Naive B cell (primary cell): ENCODE measurements at regions not wholly inside any gene's neighbourhood (a gene's known extent, or its start where the extent isn't known, plus 50 kb on each side); places are given as distances from the start of the nearest gene placed in this dataset.

Source experiments
- ATAC-seq, 2 donors: fragments of 150-1000 bp; cut with Tn5 transposase; 2 replicates each; pipeline ENCODE4 v1.10.0; 2021; ENCODE audit warnings: low read depth in 2 of 2, mild to moderate bottlenecking in 2 of 2, moderate library complexity in 2 of 2
- DNase-seq: peaks from one replicate; pipeline ENCODE4 v3.0.0; 2022
- H3K27ac Mint-ChIP-seq, 6 donors: one replicate each; pipeline ENCODE4 v1.8.0; 2020 to 2022; ENCODE audit warnings: mild to moderate bottlenecking in 6 of 6, mixed read lengths in 6 of 6, moderate library complexity in 5 of 6, inconsistent platforms in 2 of 6
- H3K27me3 Mint-ChIP-seq, 3 donors: one replicate each; pipeline ENCODE4 v1.8.0; 2021 to 2022; ENCODE audit warnings: mixed read lengths in 3 of 3, mild to moderate bottlenecking in 1 of 3
- H3K36me3 Mint-ChIP-seq, 2 donors: one replicate each; pipeline ENCODE4 v1.8.0; 2020 to 2022; ENCODE audit warnings: mixed read lengths in 2 of 2, inconsistent platforms in 1 of 2, mild to moderate bottlenecking in 1 of 2
- H3K4me1 Mint-ChIP-seq, 3 donors: one replicate each; pipeline ENCODE4 v1.8.0; 2020 to 2022; ENCODE audit warnings: mixed read lengths in 3 of 3, inconsistent platforms in 1 of 3, mild to moderate bottlenecking in 1 of 3, moderate library complexity in 1 of 3
- H3K4me3 Mint-ChIP-seq, 8 donors: one replicate each; pipeline ENCODE4 v1.8.0; 2020 to 2022; ENCODE audit warnings: mild to moderate bottlenecking in 8 of 8, mixed read lengths in 8 of 8, moderate library complexity in 8 of 8, inconsistent platforms in 2 of 8
- H3K9me3 Mint-ChIP-seq, 7 donors: one replicate each; pipeline ENCODE4 v1.8.0; 2020 to 2022; ENCODE audit warnings: mixed read lengths in 7 of 7, mild to moderate bottlenecking in 5 of 7, inconsistent platforms in 2 of 7, moderate library complexity in 1 of 7

DNA sequence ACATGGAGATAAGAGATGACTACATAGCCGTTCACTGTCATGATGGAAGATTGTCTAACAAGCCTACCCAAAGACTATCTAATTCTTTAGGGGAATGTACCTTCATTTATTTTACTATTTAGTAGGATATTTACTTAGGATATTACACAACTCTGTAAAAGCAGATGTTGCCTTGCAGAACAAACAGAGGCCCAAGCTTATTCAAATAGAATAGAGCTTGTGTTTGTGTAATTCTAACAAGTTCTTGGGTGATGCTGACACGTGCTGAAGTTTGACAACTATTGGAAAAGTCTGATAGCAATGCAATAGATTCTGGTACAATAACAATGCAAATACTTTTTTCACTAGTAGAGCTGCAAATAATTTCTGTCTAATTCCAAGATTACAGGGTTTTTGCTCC is 447.6 kb downstream of the TOX3 start:
- Mint-ChIP-seq H3K27ac (no peak overlapping the region), H3K36me3 (no peaks in the 10 kb centered on the region), H3K4me1 (no peaks in the 10 kb centered on the region), H3K27me3 (peaks cover 0 to 3% (median 0%) of the 10 kb centered on the region in 3 donors), H3K9me3 (peaks cover 0 to 9% (median 2%) of the 10 kb centered on the region in 7 donors), H3K4me3 (no peak overlapping the region)
- no peak for DNase-seq
- ATAC-seq: no peak

DNA sequence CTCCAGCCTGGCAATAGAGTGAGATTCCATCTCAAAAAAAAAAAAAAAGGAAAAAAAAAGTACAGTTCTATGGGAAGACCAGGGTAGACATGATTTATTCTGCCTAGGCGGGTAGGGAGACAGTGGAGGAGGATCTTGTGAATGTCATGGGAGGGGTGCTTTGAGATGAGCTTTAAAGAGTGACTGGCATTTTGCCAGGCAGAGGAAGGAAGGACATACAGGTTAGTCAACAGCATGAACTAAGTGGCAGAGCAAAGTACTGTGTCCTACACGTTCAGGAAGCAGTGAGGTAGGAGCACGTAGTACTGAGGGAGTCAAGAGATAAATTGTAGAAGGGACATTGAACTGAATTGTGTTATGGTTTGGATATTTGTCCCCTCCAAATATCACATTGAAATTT is 451.5 kb downstream of the TOX3 start:
- no peak for ATAC-seq

DNA sequence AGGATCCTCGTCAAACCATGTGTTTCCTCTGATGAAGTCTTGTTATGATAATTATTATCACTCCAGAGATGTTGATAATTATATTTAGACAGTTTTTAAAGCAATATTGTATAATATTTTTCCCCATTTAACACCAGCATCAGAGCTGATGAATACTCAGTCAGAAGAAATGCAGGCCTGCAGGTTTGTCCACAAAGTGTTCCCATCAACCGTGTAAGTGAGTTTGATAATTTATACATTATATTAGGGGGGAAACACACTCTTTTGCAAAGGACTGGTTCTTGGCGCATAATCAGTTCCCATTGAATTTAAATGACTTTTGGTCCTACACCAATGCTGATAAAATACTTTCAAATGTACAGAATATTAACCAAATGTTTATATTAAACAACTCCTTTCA is 454.8 kb downstream of the TOX3 start:
- Mint-ChIP-seq H3K27ac (no peak overlapping the region), H3K4me1 (no peaks in the 10 kb centered on the region), H3K27me3 (no peaks in the 10 kb centered on the region), H3K9me3 (peaks cover 0 to 6% (median 0%) of the 10 kb centered on the region in 7 donors), H3K4me3 (no peak overlapping the region), H3K36me3 (no peaks in the 10 kb centered on the region)
- ATAC-seq (no peak), DNase-seq (no peak)

More for the DNA sequence above, 451.5 kb downstream of the TOX3 start:
- H3K27me3 Mint-ChIP-seq: no peaks in the 10 kb centered on the region
- no peak for DNase-seq
- no peaks in the 10 kb centered on the region for H3K4me1 Mint-ChIP-seq
- H3K27ac Mint-ChIP-seq: peak overlapping the region in 1 of 6 donors; percentile 65
- H3K4me3 Mint-ChIP-seq: no peak overlapping the region
- H3K36me3 Mint-ChIP-seq: no peaks in the 10 kb centered on the region
- H3K9me3 Mint-ChIP-seq: peaks cover 0 to 4% (median 0%) of the 10 kb centered on the region in 7 donors

DNA sequence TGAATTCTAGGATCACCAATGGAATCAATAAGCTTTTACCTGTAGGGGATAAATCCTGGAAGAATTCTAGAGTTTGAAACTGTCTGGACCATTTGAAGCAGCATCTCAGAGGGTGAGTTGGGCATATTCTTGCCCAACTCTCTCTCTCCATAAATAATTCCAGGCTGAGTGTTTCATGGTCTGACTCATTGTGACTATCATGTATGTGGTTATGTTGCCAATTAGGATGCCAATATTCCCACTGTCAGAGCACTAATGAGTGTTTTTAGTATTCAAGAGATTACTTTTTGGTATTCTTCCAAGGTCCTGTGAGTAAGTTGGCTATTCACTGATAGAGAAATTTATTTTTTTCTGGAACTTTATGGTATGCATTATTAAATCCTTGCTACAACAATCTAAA is 456.9 kb downstream of the TOX3 start:
- no peak for ATAC-seq
- Mint-ChIP-seq H3K27me3 (no peaks in the 10 kb centered on the region), H3K36me3 (no peaks in the 10 kb centered on the region)

DNA sequence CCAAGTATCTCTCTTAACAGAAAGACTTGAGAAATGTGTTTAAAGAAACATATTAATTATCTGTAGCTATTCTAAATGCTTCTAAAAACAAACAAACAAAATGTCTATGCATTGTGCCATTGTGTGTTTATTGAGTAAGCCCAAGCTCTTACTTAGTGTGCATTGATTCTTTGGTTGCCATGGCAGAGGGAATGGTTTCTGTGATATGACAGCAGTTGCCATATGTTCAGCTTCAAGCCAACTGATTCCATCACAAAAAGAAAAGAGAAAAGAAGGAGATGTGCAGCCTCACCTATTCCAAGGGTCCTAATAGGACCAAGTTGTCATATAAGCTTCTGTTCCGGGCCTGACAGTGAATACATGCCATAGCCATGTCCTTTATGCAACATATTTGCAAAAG is 457.5 kb downstream of the TOX3 start:
- Mint-ChIP-seq H3K27me3 (no peaks in the 10 kb centered on the region), H3K36me3 (no peaks in the 10 kb centered on the region), H3K4me1 (no peaks in the 10 kb centered on the region)

More for the DNA sequence above, 456.9 kb downstream of the TOX3 start:
- no peak overlapping the region for H3K27ac Mint-ChIP-seq
- DNase-seq: no peak
- H3K4me1 Mint-ChIP-seq: no peaks in the 10 kb centered on the region
- peaks cover 0 to 6% (median 0%) of the 10 kb centered on the region in 7 donors for H3K9me3 Mint-ChIP-seq
- H3K4me3 Mint-ChIP-seq: no peak overlapping the region

DNA sequence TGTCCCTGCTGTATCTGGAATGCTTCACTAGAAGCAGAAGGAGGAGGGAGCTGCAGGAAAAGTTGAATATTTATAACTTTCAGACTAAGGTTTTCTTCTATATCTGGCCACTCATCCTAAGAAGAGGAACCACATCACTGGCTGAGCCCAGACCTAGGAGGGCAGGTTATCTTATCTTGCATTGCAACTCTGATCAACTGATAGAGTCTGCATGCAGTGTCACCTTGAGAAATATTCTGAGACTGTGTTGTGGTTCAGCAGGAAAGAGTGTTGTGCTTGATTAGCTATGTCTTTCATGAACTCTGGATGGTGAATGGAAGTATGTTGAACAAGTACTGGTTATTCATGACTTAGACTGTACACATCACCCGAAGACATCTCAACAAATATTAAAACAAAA is 460.0 kb downstream of the TOX3 start:
- no peaks in the 10 kb centered on the region for H3K4me1 Mint-ChIP-seq
- DNase-seq (no peak), ATAC-seq (no peak)
- H3K36me3 Mint-ChIP-seq: no peaks in the 10 kb centered on the region
- H3K27ac Mint-ChIP-seq: no peak overlapping the region
- no peaks in the 10 kb centered on the region for H3K27me3 Mint-ChIP-seq
- H3K4me3 Mint-ChIP-seq: no peak overlapping the region
- peaks cover 0 to 6% (median 0%) of the 10 kb centered on the region in 7 donors for H3K9me3 Mint-ChIP-seq

More for the DNA sequence above, 457.5 kb downstream of the TOX3 start:
- DNase-seq (no peak), ATAC-seq (no peak)
- no peak overlapping the region for H3K27ac Mint-ChIP-seq
- peaks cover 0 to 6% (median 2%) of the 10 kb centered on the region in 7 donors for H3K9me3 Mint-ChIP-seq
- no peak overlapping the region for H3K4me3 Mint-ChIP-seq

DNA sequence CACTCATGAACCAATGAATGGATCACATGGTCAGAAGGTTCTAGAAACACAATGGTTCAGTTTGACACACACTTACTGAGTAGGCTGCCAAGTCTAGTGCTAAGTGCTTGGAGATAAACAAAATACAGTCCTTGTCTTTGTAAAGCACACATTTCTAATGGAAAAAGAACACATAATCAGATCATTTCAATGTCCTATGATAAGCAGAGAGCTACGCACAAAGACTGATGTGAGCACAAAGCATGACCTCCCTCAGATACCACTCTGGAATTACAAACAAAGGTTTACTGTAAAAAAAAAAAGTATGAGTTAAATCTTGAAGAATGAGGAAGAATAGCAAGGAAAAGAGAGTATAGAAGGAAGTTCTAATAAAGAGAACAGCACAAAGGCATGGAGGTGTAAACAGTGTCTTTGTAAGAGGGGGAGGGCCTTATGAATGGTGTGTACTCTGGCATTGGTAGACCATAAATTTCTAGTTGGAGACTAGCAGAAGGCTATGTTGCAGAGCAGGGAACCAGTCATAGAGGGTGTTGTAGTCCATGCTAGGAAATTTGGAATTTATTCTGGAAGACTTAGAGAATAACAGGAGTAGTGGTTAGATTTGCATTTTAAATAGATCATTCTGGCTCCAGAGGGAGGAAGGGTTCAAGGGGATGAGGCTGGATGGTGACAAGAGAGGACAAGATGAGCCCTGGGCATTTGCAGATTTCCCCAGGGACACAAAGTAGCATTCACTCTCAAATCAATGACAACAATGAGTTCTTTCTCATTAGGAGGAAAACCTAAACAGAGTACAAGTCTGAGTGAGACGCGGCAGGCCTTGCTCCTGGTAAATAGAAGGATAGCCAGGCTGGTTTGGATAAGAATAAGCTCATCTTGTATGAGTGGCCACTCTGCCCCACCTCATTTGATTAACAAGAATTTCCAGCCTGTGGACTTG is 468.0 kb downstream of the TOX3 start:
- no peak for DNase-seq
- no peaks in the 10 kb centered on the region for H3K36me3 Mint-ChIP-seq
- no peak overlapping the region for H3K27ac Mint-ChIP-seq
- H3K9me3 Mint-ChIP-seq: peaks cover 0 to 4% (median 0%) of the 10 kb centered on the region in 7 donors
- no peak for ATAC-seq
- no peak overlapping the region for H3K4me3 Mint-ChIP-seq
- no peaks in the 10 kb centered on the region for H3K4me1 Mint-ChIP-seq
- no peaks in the 10 kb centered on the region for H3K27me3 Mint-ChIP-seq

DNA sequence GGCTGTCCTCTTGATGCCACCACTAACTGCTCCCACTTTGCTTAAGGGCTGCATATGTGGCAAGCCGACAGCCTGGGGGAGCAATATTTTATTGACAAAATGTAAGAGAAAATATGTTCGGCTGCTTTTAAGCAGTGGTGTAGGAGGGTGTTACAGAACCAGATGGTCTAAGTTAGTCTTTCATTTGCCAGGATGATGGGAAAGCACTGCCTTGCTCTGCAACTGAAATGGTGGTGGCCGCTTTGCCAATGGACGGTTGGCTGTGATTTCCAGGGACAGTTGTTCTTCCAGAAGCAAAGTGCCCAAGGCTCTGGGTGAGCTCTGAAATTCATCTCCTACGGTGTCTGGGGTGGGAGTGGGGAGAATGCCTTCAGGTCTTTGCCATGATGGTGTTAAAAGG is 469.3 kb downstream of the TOX3 start:
- Mint-ChIP-seq H3K27me3 (no peaks in the 10 kb centered on the region), H3K4me1 (no peaks in the 10 kb centered on the region), H3K36me3 (no peaks in the 10 kb centered on the region), H3K4me3 (no peak overlapping the region), H3K27ac (no peak overlapping the region), H3K9me3 (peaks cover 0 to 4% (median 0%) of the 10 kb centered on the region in 7 donors)
- DNase-seq (no peak), ATAC-seq (no peak)

DNA sequence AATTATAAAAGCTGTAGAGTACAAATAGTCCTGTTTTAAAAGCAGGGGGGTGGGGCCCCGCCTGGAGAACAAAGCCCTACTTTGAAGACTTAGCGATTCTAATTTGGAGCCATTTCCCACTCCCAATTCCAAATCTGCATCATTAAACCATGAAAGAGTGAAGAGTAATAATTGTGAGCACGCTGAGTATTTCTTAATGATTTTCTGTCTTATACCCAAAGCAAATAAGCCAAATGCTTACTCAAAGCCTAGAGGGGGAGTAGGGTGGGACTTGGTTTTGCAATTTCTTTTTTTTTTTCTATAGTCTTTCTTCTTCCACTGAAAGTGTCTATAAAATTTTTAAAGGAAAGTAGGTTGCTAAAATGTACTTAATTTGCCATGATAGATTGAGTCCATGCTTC is 470.1 kb downstream of the TOX3 start:
- H3K9me3 Mint-ChIP-seq: peaks cover 0 to 4% (median 0%) of the 10 kb centered on the region in 7 donors
- ATAC-seq (no peak), DNase-seq (no peak)

DNA sequence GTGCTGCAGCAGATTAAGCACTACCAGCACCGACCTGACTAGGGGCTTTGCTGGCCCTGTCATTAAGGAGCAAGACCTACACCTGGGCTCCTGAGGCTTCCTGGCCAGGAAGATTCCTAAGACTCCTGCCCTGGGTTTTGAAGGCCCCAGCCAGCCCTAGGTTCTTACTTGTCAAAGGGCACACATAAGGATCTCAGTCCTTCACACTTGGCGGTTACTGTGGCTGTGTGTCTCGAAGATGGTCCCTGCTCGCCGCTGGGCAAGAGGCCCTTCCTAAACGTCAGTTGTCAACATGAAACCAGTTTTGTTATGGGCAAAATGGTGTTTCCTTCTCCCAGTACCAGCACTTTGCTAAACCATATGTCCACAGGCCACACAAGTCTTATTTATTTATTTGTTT is 470.6 kb downstream of the TOX3 start:
- Mint-ChIP-seq H3K4me3 (no peak overlapping the region), H3K27ac (no peak overlapping the region), H3K9me3 (peaks cover 0 to 4% (median 0%) of the 10 kb centered on the region in 7 donors), H3K27me3 (peaks cover 0 to 4% (median 0%) of the 10 kb centered on the region in 3 donors), H3K4me1 (no peaks in the 10 kb centered on the region), H3K36me3 (no peaks in the 10 kb centered on the region)
- DNase-seq: no peak
- no peak for ATAC-seq

More for the DNA sequence above, 470.1 kb downstream of the TOX3 start:
- H3K36me3 Mint-ChIP-seq: no peaks in the 10 kb centered on the region
- H3K4me3 Mint-ChIP-seq: no peak overlapping the region
- H3K27me3 Mint-ChIP-seq: peaks cover 0 to 4% (median 0%) of the 10 kb centered on the region in 3 donors
- no peak overlapping the region for H3K27ac Mint-ChIP-seq
- no peaks in the 10 kb centered on the region for H3K4me1 Mint-ChIP-seq

DNA sequence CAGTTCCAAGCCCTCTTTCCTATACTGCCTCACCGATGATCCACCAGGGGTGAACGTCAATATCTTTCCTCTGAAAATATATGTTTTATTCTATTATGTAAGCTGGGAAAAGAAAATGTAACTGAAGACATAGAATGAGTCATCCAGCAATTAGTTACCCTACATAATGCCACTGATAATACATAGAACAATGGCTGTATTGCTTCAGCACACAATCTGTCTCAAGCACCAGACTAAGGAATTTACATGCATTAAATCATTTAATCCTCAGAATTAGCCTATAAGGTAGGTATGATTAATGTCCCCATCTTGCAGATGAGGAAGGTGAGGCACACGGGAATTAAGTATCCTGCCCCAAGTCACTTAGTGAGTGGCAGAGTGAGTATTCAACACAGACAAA is 472.8 kb downstream of the TOX3 start:
- Mint-ChIP-seq H3K27ac (no peak overlapping the region), H3K9me3 (peaks cover 0 to 4% (median 0%) of the 10 kb centered on the region in 7 donors), H3K36me3 (no peaks in the 10 kb centered on the region), H3K4me1 (no peaks in the 10 kb centered on the region), H3K4me3 (no peak overlapping the region), H3K27me3 (peaks cover 0 to 9% (median 0%) of the 10 kb centered on the region in 3 donors)
- DNase-seq (no peak), ATAC-seq (no peak)

DNA sequence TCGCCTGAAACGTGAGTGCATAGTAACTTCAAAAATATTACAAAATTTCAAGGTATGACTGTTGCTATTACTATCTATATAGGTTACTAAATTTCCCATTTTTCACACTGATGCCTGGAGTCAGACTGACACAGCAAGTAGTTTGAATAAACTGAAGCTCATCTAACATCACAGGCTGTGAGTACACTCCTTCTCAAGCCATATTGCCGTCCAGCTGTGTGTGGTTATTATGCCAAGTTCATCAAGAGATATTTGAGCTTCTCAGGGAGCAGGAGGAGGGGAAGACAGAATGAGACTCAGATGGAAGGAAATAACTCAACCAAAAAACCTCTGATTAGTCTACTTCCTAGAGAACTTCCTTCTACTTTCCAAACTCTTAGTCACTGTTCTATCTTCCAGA is 473.9 kb downstream of the TOX3 start:
- no peak overlapping the region for H3K27ac Mint-ChIP-seq
- ATAC-seq: no peak
- H3K36me3 Mint-ChIP-seq: no peaks in the 10 kb centered on the region
- no peaks in the 10 kb centered on the region for H3K4me1 Mint-ChIP-seq
- no peak overlapping the region for H3K4me3 Mint-ChIP-seq
- H3K27me3 Mint-ChIP-seq: peaks cover 0 to 13% (median 0%) of the 10 kb centered on the region in 3 donors
- H3K9me3 Mint-ChIP-seq: peaks cover 0 to 4% (median 0%) of the 10 kb centered on the region in 7 donors
- DNase-seq: no peak

DNA sequence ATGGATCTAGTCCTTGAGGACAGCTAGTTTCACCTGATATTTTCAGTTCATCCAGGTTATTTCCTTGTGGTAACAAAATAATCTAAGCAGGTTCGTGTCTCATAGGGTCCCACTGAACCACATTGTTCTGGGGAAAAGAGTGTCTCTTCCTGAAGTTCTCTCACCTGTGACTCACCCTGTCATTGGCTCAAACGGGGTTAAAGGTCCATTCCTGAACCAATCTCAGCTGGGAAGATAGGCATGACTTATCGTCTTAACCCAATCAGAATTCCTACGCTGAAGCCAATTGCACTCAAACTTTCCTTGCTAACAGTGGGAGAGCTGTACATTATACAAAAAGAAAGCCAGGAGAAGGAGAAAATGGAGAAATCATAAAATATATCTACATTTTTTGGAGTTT is 475.8 kb downstream of the TOX3 start:
- Mint-ChIP-seq H3K9me3 (peaks cover 0 to 4% (median 0%) of the 10 kb centered on the region in 7 donors), H3K4me1 (no peaks in the 10 kb centered on the region), H3K4me3 (no peak overlapping the region), H3K27ac (no peak overlapping the region), H3K27me3 (peaks cover 0 to 13% (median 0%) of the 10 kb centered on the region in 3 donors), H3K36me3 (no peaks in the 10 kb centered on the region)
- no peak for DNase-seq
- ATAC-seq: no peak

DNA sequence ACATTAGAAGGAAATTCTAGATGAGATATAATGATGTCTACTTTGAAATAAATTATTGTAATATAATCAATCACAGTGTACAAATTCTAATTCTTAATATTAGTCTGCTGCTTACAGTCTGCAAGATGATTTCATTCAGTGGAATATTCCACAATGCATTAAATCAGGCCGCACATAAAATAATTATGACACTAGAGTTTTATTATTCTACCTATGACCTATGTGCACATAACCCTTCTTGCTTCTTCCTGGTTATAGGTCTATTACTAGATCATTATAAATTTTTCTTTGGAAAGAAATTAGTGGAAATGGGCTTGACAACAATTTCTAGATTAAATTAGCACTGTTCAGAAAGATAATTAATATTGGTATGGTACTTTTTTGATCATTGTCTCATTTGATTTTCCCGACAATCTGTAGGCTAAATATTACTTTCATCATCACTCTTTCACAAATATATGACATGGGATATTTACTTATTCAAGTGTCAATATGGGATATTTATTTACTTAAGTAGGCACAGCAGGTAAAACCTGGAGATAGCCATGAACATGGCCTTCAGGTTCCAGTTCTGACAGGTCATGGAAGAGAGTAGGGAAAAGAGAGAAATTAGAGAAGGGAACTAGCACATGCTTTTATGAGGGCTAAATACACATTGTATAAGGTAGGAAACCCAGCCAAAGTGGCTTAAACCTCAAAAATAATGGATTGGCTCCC is 476.4 kb downstream of the TOX3 start:
- Mint-ChIP-seq H3K4me1 (no peaks in the 10 kb centered on the region), H3K36me3 (no peaks in the 10 kb centered on the region), H3K4me3 (no peak overlapping the region), H3K27me3 (peaks cover 0 to 13% (median 0%) of the 10 kb centered on the region in 3 donors), H3K27ac (no peak overlapping the region), H3K9me3 (peaks cover 0 to 4% (median 3%) of the 10 kb centered on the region in 7 donors)
- ATAC-seq (no peak), DNase-seq (no peak)
